ENCODE measurements at regions not wholly inside any gene's neighbourhood (a gene's known extent, or its start where the extent isn't known, plus 50 kb on each side); places are given as distances from the start of the nearest gene placed in this dataset.

GRCh38 chr2:181198183-181198864 is 217.9 kb downstream of the UBE2E3 start (continued):
- TF ChIP-seq ATF4 (CRISPR knock-in tag; IDR thresholded peaks at IDR 0.05) (no peak), CBFB (CRISPR knock-in tag; IDR thresholded peaks at IDR 0.05) (no peak)
- TF ChIP-seq, protein P1, sequence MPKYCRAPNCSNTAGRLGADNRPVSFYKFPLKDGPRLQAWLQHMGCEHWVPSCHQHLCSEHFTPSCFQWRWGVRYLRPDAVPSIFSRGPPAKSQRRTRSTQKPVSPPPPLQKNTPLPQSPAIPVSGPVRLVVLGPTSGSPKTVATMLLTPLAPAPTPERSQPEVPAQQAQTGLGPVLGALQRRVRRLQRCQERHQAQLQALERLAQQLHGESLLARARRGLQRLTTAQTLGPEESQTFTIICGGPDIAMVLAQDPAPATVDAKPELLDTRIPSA (CRISPR knock-in tag; IDR thresholded peaks at IDR 0.05; ENCODE audit: borderline replicate concordance), result no peak

DNA sequence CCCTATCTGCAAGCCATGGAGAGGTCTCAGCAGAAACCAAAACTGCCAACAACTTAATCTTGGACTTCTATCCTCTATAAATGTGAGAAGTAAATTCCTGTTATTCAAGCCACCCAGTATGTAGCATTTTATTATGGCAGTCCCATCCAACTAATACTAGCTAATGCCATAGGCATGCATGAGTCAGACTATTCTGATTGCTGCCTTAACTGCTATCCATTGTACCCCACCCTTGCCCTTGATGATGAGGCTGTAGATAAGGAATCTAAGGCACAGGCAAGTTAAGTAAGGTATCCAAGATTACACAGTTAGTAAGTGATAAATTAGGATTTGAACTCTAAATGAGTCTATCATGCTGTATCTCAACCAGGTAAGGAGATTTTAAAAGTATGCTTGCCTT is 223.0 kb downstream of the UBE2E3 start:
- no peaks in the 10 kb centered on the region for H3K4me1 ChIP-seq (ENCODE audit: insufficient read depth, low read length)
- in situ Hi-C loops (cut with HindIII; ENCODE audit: extremely low pct_ligation_motif_present, low pct_unique_long_range_greater_than_20kb) (no loop called here), intact Hi-C loops (cut with micrococcal nuclease; ENCODE audit: unreplicated experiment) (no loop called here)
- H3K4me2 ChIP-seq (ENCODE audit: low read depth, low read length), result no peak overlapping the region
- peaks cover 28% of the 10 kb centered on the region for H3K9me3 ChIP-seq (ENCODE audit: low read length)
- H3K27ac ChIP-seq (ENCODE audit: extremely low read length, insufficient read depth, low read length), result no peak overlapping the region
- H3K36me3 ChIP-seq (replicated peaks in 1 of 2; ENCODE audit: control insufficient read depth in 1 of 2, insufficient read depth in 2 of 2, low read length in 2 of 2), result no peaks in the 10 kb centered on the region
- no peak for DNase-seq (ENCODE audit: low spot score)
- ATAC-seq, result no peak
- H3K9ac ChIP-seq (ENCODE audit: insufficient read depth, low read depth, low read length), result no peak overlapping the region
- POLR2A ChIA-PET, result no interaction called here
- no peaks in the 10 kb centered on the region for H4K20me1 ChIP-seq (ENCODE audit: insufficient read depth, low read length)
- no TSS peak for BruUV-seq (replicated peaks)
- CTCF ChIA-PET (ENCODE audit: low intra/inter-chr PET ratio, low total read pairs), result no interaction called here
- no peak overlapping the region for H2AFZ ChIP-seq (ENCODE audit: low read length)
- H3K4me3 ChIP-seq (replicated peaks in 1 of 3; ENCODE audit: insufficient read depth in 1 of 3, low read depth in 2 of 3, low read length in 3 of 3), result no peak overlapping the region
- FAIRE-seq, result no peak
- TF ChIP-seq POLR2AphosphoS2 (IDR thresholded peaks at IDR 0.05; ENCODE audit: low read depth, low read length), result no peak
- TF ChIP-seq, protein P2, sequence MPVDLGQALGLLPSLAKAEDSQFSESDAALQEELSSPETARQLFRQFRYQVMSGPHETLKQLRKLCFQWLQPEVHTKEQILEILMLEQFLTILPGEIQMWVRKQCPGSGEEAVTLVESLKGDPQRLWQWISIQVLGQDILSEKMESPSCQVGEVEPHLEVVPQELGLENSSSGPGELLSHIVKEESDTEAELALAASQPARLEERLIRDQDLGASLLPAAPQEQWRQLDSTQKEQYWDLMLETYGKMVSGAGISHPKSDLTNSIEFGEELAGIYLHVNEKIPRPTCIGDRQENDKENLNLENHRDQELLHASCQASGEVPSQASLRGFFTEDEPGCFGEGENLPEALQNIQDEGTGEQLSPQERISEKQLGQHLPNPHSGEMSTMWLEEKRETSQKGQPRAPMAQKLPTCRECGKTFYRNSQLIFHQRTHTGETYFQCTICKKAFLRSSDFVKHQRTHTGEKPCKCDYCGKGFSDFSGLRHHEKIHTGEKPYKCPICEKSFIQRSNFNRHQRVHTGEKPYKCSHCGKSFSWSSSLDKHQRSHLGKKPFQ (CRISPR knock-in tag; IDR thresholded peaks at IDR 0.05; ENCODE audit: insufficient replicate concordance), result no peak
- TF ChIP-seq ZNF678 (CRISPR knock-in tag; IDR thresholded peaks at IDR 0.05), result no peak
- no peak for TF ChIP-seq EZH2 (conservative IDR thresholded peaks at IDR 0.05; ENCODE audit: low read depth, low read length)
- TF ChIP-seq STAG1 (CRISPR knock-in tag; IDR thresholded peaks at IDR 0.05), result no peak
- no peak for TF ChIP-seq RFXANK (CRISPR knock-in tag; IDR thresholded peaks at IDR 0.05)
- no peak for TF ChIP-seq FOXM1 (CRISPR knock-in tag; IDR thresholded peaks at IDR 0.05)
- TF ChIP-seq MYNN (CRISPR knock-in tag; IDR thresholded peaks at IDR 0.05; ENCODE audit: low read depth), result no peak
- TF ChIP-seq RAD21 (CRISPR knock-in tag; IDR thresholded peaks at IDR 0.05), result no peak
- TF ChIP-seq KDM3A (CRISPR knock-in tag; IDR thresholded peaks at IDR 0.05; ENCODE audit: low read depth), result no peak
- no peaks in the 10 kb centered on the region for H3K27me3 ChIP-seq (ENCODE audit: control insufficient read depth in 1 of 2, insufficient read depth in 2 of 2, low read length in 2 of 2)
- H3K79me2 ChIP-seq (ENCODE audit: insufficient read depth, low read length), result no peaks in the 10 kb centered on the region

Measured in HepG2 (cell line).